T-helper 2 cell treated with Interferon-gamma antibody and Interleukin-4, amounts not matched to agents 5 μg/mL and 100 μg/mL, for 36 hours (primary cell): ENCODE measurements at regions not wholly inside any gene's neighbourhood (a gene's known extent, or its start where the extent isn't known, plus 50 kb on each side); places are given as distances from the start of the nearest gene placed in this dataset.

ENCODE experiments used
- DNase-seq: peaks from one replicate; pipeline ENCODE4 v3.0.0; 2021; ENCODE audit warnings: low spot score
- H3K27ac Mint-ChIP-seq: one replicate; pipeline ENCODE4 v1.8.0; 2021; ENCODE audit warnings: mild to moderate bottlenecking, mixed read lengths
- H3K27me3 Mint-ChIP-seq: one replicate; pipeline ENCODE4 v1.8.0; 2021; ENCODE audit warnings: low read depth, mixed read lengths
- H3K36me3 Mint-ChIP-seq: one replicate; pipeline ENCODE4 v1.8.0; 2021; ENCODE audit warnings: low read depth, mixed read lengths
- H3K4me1 Mint-ChIP-seq: one replicate; pipeline ENCODE4 v1.8.0; 2021; ENCODE audit warnings: low read depth, mixed read lengths
- H3K4me3 Mint-ChIP-seq: one replicate; pipeline ENCODE4 v1.8.0; 2022; ENCODE audit warnings: mild to moderate bottlenecking, moderate library complexity, mixed read lengths
- H3K9me3 Mint-ChIP-seq: one replicate; pipeline ENCODE4 v1.8.0; 2021; ENCODE audit warnings: mixed read lengths

- H3K27me3 Mint-ChIP-seq: no peaks in the 10 kb centered on the region
- DNase-seq: no peak
- H3K9me3 Mint-ChIP-seq: no peaks in the 10 kb centered on the region
- H3K36me3 Mint-ChIP-seq: no peaks in the 10 kb centered on the region
- no peak overlapping the region for H3K27ac Mint-ChIP-seq
- no peak overlapping the region for H3K4me3 Mint-ChIP-seq
- no peaks in the 10 kb centered on the region for H3K4me1 Mint-ChIP-seq
These were observed 55.9 kb upstream of the RERGL start for GRCh38 chr12:18145924-18146323.

GRCh38 chr12:18141048-18141982 is 51.3 kb upstream of the RERGL start:
- no peak for DNase-seq
- H3K4me1 Mint-ChIP-seq: no peaks in the 10 kb centered on the region
- H3K4me3 Mint-ChIP-seq: no peak overlapping the region
- no peak overlapping the region for H3K27ac Mint-ChIP-seq
- H3K9me3 Mint-ChIP-seq: no peaks in the 10 kb centered on the region
- H3K36me3 Mint-ChIP-seq: no peaks in the 10 kb centered on the region
- H3K27me3 Mint-ChIP-seq: no peaks in the 10 kb centered on the region

GRCh38 chr12:18139989-18140596 is 50.1 kb upstream of the RERGL start:
- Mint-ChIP-seq H3K9me3 (no peaks in the 10 kb centered on the region), H3K36me3 (no peaks in the 10 kb centered on the region), H3K27ac (no peak overlapping the region), H3K4me1 (no peaks in the 10 kb centered on the region), H3K27me3 (no peaks in the 10 kb centered on the region), H3K4me3 (no peak overlapping the region)
- no peak for DNase-seq
